ENCODE measurements at regions not wholly inside any gene's neighbourhood (a gene's known extent, or its start where the extent isn't known, plus 50 kb on each side); places are given as distances from the start of the nearest gene placed in this dataset.

DNA sequence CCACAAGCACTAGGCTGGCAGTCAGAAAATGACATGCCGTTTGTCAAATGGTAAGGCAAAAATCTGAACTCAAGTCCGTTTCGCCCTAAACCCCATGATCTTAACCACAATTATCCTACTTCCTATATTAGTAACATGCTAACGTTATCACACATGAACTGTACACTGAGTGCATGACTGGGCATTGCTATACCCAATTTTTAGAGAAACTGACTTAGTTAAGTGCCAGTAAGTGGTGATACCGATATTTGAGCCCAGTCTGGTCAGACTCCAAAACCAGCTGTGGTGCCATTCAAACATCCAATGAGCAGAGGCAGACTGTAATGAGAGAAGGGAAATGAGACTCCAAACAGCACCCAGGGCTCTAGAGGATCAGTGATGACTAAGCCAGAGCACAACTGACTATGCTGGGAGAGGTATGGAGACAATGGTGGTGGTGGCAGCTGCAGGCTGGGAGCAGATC lies 311.7 kb upstream of the PKDCC start:
- DNase-seq, result no peak

DNA sequence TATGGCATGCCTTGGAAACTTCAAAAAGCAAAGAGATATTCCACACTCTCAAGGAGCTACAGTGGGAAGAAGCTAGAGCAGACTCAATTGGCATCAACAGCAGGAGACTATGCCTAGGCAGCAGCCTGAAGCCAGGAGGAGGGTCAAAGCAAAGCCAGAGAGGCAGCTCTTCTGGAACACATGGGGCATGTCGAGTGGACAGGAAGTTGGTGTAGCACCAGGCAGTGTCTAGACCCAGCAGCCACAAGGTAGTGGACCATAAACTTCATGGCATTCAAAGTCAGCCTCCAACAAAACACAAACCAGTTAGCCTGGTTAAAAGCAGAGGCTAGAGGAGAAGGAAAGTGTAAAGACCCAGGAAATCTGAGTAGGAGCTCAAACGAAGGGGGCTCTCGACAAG lies 311.2 kb upstream of the PKDCC start:
- DNase-seq, result no peak

DNA sequence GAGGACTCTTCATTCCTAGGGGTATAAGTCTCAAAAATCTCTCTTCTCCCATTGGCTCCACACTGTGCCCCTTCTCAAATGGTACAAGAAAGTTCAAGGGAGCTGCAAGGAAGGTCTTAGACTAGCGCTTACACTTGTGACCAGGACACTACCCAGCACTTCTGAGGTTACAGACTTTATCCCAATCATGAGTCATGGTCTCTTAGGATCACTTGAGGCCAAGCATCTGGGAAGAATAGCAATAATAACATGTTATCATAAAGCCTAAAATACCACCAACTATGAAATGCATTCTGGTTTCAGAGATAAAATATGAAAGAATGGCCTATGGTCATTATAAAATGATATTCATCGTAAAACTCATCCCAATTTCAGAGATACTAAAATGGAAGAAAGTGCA lies 309.9 kb upstream of the PKDCC start:
- DNase-seq, result no peak

DNA sequence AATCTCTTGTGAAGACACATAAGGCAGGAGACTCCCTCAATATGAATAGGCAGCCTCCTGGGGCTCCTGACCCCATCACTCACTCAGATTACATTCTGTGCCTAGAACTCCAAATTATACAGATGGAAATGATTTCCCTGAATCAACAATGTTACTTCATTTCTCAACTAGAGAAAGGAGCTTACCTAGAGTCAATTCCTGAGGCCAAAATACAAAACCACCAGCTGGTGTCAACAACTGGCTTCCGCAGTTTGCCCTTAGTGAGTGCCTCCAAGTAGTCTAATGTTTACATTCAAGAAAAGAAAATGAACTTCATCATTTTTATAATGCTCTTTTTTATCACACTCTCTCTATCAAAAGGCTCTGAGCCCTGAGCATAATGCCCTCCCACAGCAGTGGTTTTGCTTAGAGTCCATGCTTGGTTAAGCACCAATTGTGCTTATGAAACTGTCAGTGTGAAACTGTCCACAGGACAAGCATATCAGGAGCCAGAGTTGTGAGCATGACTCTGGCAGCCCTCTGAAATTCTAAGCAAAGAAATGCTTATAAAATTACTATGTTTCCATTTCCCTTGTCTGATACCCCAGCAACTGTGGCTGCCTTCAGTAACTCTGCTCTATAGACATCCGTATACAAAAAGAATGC lies 305.7 kb upstream of the PKDCC start:
- DNase-seq, result no peak

DNA sequence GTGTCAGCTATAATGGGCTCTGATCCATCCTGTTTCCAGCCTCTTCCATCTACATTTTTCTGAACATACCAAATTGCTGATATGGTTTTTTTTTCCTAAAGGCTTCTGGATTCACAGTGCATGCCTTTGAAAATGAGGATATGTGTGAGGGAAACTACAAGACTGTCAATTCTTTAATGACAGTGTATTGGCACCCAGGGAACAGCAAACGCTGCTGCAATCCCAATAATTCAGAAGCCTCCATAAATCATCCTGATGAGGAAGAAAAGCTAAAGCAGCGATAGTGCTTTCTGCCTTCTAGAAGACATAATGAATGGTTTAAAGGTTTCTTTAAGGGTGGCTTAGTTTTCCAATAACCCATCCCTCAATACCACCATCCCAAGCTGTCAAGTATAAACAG lies 304.5 kb upstream of the PKDCC start:
- DNase-seq, result no peak

DNA sequence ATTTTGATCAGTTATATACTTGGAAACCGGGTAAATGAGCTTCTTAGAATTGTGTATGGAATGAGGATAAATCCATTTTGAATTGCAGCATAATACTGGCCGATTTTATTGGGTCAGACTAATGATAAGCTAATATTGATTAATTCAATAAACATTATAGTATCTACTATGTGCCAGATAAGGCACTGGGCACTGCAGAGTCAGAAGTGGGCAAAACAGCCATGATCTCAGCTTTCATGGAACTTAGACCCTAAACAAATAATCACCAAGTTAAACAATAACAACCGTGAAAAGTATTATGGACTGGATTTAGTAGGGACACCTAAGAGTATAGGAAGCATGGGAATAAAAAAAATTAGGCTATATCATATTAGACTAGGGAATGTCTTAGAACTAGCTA lies 297.0 kb upstream of the PKDCC start:
- DNase-seq, result no peak

DNA sequence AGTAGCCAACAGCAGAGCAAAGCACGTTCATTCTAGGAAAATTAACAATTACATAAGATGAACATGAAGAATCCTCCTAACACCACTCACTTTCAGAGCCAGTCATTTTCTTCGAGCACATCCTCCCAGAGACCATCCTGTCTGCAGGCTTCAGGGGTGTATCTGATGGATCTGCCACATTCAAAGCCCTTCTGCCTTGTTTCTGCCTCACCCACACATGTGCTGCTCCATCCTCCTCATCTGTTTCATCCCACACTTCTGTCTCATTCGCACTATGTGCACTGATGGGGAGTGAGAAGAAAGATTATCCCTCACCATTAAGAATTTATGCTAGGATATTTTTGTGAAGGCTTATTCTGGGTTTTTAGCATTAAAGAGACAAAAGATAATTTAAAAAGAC lies 287.9 kb upstream of the PKDCC start:
- no peak for DNase-seq

DNA sequence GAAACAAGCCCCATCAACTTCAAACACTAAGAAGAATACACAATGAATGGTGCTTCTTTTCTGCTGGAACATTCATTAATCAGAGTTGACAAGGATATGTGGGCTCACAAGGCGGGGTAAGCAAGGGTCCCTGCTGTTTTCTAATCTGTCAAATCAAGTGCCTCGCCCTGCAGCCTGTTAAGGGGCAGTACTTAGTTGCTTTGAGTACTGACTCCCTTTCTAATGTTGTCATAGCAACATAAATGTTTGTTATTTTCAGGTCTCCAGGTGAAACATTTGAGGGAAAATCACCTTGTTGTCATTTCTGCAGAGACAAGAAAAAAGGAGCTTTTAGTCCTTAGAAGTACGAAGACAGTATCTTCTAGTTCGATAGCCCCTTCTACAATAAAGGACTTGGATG lies 284.7 kb upstream of the PKDCC start:
- no peak for DNase-seq

DNA sequence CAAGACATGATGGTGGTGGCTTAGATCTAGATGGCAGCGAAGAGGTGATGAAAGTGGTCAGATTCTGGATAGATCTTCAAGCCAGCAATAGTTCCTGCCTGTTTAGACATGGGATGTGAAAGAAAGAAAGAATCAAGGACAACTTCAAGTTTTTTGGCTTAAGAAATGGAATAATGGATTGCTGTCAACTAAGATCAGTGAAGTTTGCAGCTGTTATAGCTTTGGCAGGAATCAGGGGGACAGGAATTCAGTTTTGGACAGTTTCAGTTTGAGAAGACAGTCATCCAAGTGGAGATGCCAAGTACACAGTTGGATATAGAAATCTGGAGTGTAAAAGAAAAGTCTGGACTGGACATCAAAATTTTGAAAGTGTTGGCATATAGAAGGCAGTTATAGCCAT lies 283.7 kb upstream of the PKDCC start:
- DNase-seq, result no peak

DNA sequence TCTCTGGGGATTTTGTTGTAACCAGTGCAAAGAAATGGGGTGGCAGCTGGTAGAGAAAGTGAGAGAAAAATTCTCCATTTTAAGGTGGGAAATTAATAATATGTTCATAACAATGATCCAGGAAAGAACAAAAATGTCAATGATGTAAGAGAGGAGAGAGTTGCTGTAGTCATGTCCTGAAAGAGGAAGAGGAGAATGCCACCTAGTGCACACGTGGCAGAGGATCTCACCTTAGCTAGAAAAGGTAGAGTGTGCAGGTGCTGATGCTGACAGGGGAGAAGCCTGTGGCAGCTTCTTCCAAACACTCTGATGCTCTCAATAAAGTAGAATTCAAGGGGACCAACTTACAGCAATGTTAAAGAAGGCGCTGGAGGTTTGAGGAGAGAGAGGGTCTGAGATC lies 282.9 kb upstream of the PKDCC start:
- no peak for DNase-seq

DNA sequence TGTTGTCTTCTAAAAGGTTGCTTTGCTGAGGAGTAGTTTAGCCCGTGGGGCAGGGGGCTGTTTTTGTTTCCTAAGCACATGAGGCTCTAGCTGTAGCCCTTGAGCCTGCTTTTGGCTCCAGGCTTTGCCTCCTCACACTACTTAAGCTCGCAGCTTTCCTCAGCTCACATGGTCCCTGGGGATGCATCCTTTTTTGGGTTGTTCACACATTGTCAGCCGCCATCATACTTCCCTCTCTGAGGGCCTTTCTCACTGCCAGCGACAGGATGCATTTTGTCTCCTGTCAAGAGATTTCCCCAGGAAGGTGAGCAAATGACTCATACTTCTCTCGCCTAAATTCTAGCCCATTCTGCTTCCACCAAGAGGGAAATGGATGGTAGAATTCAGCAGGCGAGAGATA lies 279.5 kb upstream of the PKDCC start:
- DNase-seq, result no peak

DNA sequence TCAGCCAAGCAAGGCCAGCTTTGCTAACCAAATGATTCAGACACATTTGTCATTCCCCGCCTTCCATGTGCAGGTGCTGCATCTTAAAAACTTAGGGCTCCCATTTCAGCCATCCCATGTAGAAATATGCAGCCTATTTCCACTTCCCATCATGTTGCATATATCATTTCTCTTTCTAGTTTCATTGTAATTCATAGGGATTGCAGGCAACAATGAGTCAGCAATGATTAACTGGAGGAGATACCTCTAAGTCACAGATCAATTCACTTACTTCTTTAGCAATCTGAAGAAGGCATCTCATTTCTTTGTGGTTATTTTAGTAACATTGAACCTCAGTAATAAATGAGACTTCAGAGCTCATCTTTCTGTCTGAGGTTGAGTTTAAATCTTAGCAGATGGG lies 276.1 kb upstream of the PKDCC start:
- DNase-seq, result no peak

DNA sequence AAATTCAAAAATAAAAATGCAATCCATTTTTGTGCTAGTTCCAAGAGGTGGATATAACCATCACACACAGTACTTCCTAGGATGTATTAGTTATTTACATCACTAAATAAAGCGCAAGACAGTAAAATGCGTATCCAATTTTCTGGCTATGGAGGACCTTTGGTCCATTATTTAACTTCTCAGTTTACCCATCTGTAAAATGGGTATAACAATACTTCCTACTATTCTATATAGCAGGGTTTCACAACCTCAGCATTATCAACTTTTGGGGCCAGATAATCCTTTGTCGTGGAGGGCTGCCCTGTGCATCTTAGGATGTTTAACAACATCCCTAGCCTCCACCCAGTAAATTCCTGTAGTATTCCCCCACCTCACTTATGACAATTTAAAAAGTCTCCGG lies 275.1 kb upstream of the PKDCC start:
- no peak for DNase-seq

DNA sequence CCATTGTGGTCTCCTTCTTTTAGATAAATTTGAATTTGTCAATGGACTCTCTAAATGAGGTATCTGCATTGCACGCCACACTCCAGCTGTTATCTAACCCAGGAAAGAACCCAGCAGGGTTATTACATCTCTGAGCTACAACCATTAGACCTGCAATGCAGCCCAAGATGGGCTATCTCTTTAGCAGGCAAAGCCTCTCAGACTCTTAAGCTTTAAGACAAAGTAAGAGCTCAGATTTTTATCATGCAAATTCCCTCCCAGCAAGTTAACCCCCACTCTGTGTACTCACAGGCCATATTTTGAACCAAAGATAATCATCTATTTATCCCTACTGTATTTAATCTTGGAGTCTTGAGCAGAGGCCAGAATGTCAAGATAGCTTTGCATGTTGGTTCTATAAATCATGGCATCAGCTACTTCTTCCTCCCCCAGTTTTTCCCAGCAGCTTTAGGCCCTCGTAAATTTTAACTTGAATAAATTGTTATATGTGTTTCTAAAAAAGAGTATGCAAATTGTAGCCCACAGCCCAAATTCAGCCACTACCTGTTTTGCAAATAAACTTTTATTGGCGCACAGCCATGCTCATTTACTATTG lies 273.7 kb upstream of the PKDCC start:
- DNase-seq, result no peak

DNA sequence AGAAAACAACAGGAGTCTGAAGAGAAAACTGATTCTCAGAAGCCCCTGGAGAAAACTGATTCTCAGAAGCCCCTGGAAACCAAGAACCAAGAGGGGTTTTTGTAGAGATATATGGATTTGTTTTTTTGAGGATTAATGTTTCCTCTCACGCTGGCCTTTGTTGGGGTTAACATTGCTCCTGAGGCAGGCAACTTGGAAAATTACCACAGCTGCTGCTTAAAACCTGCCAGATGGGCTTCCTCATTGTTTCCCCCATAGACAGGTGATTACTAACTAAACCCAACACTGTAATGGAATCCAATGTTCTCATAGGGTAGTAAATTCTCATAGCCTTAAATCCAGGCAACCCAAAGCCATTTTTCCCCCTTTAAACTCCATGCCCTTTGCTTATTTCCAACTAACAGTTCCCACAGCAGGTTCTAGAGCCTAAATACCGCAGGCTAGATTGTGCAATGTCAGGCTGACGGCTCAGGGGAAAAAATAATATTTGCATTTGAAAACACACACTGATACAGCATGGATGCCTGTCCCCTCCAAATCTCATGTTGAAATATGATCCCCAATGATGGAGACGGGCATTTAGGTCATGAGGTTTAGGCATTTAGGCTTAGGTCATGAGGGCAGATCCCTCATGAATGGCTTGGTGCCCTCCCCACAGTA lies 272.3 kb upstream of the PKDCC start:
- no peak for DNase-seq

DNA sequence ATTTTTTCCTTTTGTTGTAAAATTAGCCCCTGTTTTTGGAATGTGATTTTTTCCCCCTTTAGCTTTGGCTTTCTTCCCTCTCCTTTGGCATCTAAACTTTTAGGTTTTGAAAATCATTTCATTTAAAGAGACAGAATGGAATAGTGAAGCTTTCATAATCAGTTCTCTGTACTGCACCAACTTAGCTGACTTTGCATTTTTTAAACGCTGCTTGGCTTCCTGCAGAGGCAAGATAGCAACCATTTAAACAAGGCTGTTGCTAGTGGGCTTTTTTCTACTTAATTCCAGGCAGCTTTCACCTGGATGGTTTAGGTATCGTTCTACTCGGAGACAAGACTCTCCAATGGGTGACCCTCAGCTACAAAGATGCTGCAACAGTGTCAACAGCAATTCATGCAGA lies 267.9 kb upstream of the PKDCC start:
- no peak for DNase-seq

DNA sequence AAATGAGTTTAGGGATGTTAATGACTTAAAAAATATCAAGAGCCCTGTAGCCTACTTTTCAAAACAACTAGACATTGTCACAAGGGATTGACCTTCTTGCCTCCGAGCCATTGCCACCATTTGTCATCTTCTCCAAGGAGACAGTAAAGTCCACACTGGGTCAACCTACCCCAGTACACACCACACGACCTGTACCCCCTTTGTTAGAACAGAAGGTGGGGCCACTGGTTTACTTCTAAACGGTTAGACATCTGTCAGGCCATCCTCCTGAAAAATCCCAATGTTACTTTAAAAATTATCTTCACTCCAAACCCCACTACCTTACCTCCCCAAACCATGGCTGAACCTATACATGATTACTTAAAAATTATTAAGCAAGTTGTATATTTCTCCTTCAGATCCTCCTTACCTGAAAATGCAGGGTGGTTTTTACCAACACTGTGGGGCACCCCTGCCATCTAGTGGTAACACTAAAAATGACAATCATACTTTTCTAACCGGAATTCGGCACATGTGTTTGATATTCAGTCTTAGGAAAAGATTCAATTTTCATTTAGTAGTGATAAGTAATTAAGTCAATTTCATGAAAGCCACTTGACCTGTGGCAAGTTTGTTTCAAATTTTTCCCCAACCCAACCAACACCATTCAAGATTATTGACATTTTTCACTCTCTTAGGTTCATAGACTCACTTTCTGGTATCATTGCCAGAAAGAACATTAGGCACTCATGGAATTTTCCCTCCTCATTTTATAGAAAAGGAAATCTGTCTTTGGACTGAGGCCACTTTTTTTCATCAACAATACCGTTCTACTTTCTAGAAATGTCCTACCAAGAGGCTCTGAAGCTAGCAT lies 265.3 kb upstream of the PKDCC start:
- DNase-seq, result peak; percentile 20

DNA sequence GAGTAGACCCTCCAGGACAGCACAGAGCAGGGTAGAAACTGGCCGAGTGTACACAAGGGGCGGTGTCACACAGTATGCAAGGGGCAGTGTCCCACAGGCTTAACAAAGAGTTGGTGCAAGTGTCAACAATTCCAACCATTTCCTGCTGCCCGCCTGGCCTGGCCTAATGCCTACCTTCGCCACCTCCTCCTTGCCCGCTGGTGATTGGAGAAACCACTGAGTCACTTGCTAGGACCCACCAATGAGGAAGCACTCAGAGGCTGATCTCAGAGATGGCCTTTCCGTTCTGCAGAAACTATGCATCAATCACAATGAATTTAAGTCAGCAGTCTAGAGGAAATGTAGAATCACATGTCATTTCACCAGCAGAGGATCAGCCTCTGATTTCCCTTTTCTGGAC lies 263.3 kb upstream of the PKDCC start:
- no peak for DNase-seq

DNA sequence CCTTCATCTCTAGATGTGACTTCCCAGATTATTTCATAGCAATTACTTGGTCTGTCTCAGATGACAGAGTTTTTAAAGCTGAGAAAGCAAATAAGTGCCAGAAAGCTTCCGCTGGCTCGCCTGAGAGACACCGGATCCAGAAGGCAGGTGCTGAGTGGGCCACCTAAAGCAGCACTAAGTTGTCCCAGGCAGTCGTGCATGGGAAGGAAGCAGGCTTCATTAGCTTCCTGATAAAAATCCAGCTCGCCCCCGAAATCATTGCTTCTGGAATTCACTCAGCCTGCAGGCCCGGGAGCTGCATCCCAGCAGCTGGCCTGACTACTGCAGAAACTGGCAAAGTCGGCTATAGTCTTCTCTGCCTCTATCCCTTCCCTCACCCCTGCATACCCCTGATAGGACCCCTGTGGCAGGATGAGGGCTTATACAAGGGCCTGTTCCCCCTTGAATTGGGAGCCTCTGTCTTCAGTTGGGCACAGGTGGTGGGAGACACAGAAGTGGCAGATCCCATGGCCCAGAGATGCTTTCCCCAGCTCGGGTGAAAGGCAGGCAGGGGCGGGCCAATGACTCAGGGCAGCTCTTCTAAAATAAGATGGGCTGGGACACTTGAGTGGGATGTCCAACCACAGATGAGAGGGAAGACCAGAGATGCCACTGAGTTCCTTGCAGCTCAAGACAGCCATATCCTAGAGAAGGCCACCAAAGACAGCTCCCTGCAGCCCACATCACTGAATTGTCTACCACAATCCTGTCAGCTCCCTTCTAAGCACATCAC lies 262.4 kb upstream of the PKDCC start:
- DNase-seq, result no peak

DNA sequence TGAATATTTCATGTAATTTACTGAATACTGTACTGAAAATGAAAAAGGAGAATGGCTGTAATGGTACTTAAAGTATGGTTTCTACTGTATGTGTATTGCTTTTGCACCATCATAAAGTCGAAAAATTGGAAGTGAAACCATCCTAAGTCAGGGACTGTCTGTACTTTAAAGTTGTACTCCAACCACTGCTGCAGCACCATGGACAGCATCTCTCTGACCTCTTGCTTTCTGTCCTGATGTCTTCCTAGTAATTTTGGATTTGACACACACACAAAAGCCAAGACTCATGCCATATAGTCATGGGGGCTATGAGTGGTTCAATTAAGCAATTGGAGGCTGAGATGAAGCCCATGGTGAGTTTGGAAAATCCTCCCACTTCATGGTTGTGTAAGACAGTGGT lies 256.3 kb upstream of the PKDCC start:
- no peak for DNase-seq

DNA sequence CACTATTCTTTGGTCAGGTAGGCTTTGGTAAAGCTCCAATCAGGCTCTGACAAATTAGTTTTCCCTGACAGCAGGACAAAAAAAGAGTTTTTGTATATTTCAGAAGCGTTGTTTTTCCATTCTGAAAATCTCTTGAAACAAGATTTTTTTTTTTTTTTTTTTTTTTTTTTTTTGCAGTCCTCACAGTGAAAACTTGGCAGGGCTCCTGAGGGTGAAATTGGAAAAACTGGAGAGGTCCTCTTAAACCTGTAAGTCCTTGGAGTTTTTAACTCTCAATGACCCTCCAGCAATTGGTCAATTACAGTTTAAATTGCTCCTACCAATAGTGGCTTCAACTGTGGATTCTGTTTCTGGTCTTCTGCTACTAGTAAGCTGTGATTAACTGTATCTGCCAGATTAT lies 244.5 kb upstream of the PKDCC start:
- no peak for DNase-seq

DNA sequence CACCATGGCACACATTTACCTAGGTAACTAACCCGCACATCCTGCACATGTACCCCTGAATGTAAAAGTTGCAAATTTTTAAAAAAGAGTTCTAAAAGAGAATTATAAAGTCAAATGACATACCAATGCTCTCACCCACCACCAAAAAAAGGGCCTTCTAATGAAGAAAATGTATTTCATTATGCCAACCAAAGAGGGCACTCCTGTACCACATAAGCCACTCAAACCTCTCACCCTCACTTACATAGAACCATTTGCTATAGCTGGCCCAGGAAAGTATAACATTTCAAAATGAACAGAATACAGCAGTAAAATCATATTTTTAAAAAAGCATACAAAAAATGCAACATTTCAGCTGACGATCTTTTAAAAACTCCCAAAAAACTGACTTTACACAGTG lies 241.5 kb upstream of the PKDCC start:
- no peak for DNase-seq

DNA sequence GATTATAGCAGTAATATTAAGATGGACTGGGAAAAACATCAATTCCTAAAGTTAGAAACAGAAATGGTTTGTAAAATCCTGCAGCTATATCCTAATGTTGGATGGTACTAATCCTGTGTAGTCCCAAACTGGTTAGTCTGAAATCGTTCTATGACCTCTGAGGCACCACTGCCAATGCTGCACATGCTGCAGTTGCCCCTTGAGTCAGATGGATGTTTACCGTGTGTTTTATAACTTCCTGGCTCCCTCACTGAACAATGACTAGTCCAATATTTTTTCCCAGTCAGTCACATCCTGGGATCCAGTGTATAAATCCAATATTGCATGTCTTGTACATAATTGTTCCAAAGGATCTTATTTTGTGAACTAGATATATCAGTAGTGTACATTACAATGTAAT lies 226.7 kb upstream of the PKDCC start:
- no peak for DNase-seq
